Cardiac muscle cell (in vitro differentiated cells and primary cell): ENCODE measurements at regions not wholly inside any gene's neighbourhood (a gene's known extent, or its start where the extent isn't known, plus 50 kb on each side); places are given as distances from the start of the nearest gene placed in this dataset.

ENCODE experiments used
- DNase-seq, 2 donors: peaks; one replicate each; pipeline versions ENCODE4 v3.0.0 to v3.0.0-alpha.2; 2010 to 2017; ENCODE audit warnings: low read depth in 1 of 2, low spot score in 1 of 2
- H3K27ac ChIP-seq: fragments of 200-600 bp; sonication (generic); 2 replicates; pipeline ENCODE4 v1.5.1; 2016
- H3K27me3 ChIP-seq: fragments of 200-600 bp; sonication (generic); 2 replicates; pipeline ENCODE4 v1.6.0; 2016; ENCODE audit warnings: control low read depth
- H3K36me3 ChIP-seq: fragments of 200-600 bp; sonication (generic); 2 replicates; pipeline ENCODE4 v1.5.1; 2016; ENCODE audit warnings: control low read depth
- H3K4me1 ChIP-seq: fragments of 200-600 bp; sonication (generic); 2 replicates; pipeline ENCODE4 v1.8.1; 2017; ENCODE audit warnings: low read depth, mild to moderate bottlenecking, mixed run types
- H3K4me3 ChIP-seq: fragments of 200-600 bp; sonication (generic); 2 replicates; pipeline ENCODE4 v1.5.1; 2016; ENCODE audit warnings: mild to moderate bottlenecking
- H3K9me3 ChIP-seq: fragments of 200-600 bp; sonication (generic); 2 replicates; pipeline ENCODE4 v1.5.1; 2017; ENCODE audit warnings: low read depth, mild to moderate bottlenecking, control low read depth
- TF ChIP-seq, protein P1 (sequence below): IDR thresholded peaks from 2 replicates; pipeline ENCODE4 v1.5.1; 2012; ENCODE audit warnings: low read depth, mild to moderate bottlenecking, low read length

DNA sequence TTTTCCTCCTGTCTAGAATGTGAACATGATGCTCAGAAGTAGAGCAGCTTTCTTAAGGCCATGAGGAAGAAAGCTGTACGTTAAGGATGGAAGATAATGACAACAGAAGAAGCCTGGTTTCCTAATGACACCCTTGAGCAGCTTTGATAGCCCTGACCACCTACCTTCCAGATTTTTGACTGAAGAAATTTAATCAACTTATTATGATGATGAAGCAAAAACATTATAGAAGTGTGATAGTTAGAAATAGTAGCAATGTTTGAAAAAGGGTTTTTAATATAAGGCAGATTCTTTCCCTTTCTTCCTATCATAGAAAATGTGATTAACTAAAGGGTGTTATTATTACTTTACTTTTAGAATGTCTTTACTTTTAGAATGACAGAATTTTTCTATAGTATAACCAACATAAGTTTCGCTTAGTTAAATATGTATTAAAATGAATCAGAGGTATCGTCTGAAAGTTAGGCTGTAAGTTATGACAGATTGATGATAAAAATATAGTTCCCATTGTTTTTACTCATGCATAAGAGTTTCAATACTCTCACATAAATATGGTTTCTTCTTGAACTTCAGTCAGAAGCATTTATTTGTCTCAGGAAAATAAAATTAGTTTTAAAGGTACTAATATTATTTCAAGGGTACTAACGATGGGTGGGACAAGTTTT is 50.1 kb upstream of the PPFIA2 start:
- no peaks in the 10 kb centered on the region for H3K9me3 ChIP-seq
- DNase-seq: no peak
- TF ChIP-seq, protein P1, sequence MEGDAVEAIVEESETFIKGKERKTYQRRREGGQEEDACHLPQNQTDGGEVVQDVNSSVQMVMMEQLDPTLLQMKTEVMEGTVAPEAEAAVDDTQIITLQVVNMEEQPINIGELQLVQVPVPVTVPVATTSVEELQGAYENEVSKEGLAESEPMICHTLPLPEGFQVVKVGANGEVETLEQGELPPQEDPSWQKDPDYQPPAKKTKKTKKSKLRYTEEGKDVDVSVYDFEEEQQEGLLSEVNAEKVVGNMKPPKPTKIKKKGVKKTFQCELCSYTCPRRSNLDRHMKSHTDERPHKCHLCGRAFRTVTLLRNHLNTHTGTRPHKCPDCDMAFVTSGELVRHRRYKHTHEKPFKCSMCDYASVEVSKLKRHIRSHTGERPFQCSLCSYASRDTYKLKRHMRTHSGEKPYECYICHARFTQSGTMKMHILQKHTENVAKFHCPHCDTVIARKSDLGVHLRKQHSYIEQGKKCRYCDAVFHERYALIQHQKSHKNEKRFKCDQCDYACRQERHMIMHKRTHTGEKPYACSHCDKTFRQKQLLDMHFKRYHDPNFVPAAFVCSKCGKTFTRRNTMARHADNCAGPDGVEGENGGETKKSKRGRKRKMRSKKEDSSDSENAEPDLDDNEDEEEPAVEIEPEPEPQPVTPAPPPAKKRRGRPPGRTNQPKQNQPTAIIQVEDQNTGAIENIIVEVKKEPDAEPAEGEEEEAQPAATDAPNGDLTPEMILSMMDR: no peak
- H3K27ac ChIP-seq: no peak overlapping the region
- H3K36me3 ChIP-seq: no peaks in the 10 kb centered on the region
- no peaks in the 10 kb centered on the region for H3K4me1 ChIP-seq
- H3K27me3 ChIP-seq: no peaks in the 10 kb centered on the region
- no peak overlapping the region for H3K4me3 ChIP-seq
